GM12874 (cell line): ENCODE measurements at regions not wholly inside any gene's neighbourhood (a gene's known extent, or its start where the extent isn't known, plus 50 kb on each side); places are given as distances from the start of the nearest gene placed in this dataset.

ENCODE experiments used
- CTCF ChIP-seq: IDR thresholded peaks from 2 replicates; pipeline ENCODE4 v1.5.1; 2011; ENCODE audit warnings: low read depth, mild to moderate bottlenecking, control low read depth, low read length, moderate library complexity; ENCODE audit not compliant: insufficient read depth

- no peak for TF ChIP-seq CTCF
Measured at GRCh38 chr10:111200505-111201186, 123.8 kb downstream of the ADRA2A start.

GRCh38 chr10:111203615-111204014, 126.8 kb downstream of the ADRA2A start:
- TF ChIP-seq CTCF: no peak

GRCh38 chr10:111204838-111205237, 128.0 kb downstream of the ADRA2A start:
- TF ChIP-seq CTCF: no peak

- TF ChIP-seq CTCF: no peak
Measured at GRCh38 chr10:111206521-111206920, 129.7 kb downstream of the ADRA2A start.

- peak; percentile 52 for TF ChIP-seq CTCF
Measured at GRCh38 chr10:111207500-111207899, 130.7 kb downstream of the ADRA2A start.

GRCh38 chr10:111208951-111209350, 132.1 kb downstream of the ADRA2A start:
- no peak for TF ChIP-seq CTCF

- no peak for TF ChIP-seq CTCF
Measured at GRCh38 chr10:111209692-111210091, 132.9 kb downstream of the ADRA2A start.
